GM21825 (cell line): ENCODE measurements at regions not wholly inside any gene's neighbourhood (a gene's known extent, or its start where the extent isn't known, plus 50 kb on each side); places are given as distances from the start of the nearest gene placed in this dataset.
"Not testable (repeated sequence)": the region's sequence is repeated elsewhere in the genome, so short reads cannot be mapped to it uniquely, and the experiment has no call there.

Experiments
- ATAC-seq: cut with Tn5 transposase; IDR thresholded peaks from one replicate; pipeline ENCODE4 v1.9.1; 2021; ENCODE audit warnings: mild to moderate bottlenecking, moderate library complexity; ENCODE audit not compliant: unreplicated experiment

DNA sequence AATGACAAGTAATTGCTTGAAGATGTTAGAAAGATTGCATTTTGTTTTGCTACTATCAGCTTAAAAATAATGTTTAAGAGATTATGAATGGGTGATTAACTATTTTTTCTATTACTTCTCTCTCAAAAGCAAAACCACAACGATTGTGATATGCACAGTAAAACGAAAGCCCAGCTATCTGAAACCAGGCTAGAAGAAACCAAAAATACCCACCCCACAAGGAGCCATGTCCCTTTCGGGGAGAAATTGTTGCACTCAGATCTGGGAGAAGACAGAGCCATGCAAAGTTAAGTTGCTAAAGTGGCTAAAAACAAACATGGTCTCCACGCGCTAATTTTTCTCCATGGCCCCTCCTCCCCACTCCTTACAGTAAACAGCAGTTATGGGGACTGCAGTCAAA is 173.6 kb downstream of the RPS24 start:
- ATAC-seq, result no peak

GRCh38 chr10:78207776-78208175 is 174.1 kb downstream of the RPS24 start:
- no peak for ATAC-seq

DNA sequence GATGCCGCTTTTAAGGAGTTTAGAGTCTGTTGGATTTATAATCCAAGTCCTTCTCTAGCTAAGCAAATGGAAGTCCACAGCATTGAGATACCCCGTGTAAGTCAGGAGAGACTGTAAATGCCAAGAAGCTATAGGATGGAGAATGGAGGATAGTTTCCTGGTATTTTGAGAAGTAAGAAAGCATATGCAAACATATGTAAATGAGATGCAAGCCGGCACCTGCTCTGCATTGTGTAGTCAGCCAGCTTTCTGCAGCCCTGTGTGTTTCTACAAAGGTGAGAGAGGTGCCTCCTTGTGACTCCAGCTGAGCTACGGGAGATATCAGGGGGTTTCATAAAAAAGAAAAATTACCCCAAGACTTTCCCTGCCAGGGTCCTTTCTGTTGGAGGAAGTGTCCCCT is 176.3 kb downstream of the RPS24 start:
- no peak for ATAC-seq

DNA sequence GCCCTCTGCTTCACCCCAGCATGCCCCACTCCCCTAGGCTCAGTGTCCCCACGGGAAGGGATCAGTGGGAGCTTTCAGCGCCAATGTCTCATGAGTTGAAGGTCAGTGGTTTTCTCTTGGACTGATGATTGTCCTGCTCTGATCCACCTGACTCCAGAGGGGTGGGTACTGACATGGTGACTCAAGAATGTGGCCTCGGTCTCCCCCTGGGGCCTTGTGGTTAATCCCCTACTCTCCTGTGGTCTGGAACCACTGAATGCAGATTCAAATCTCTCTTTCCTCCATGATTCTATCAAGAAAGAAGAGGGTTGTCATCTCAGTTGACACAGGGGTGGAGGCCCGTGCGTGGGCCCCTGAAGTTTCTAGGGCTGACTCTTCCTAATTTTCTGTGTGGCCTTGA is 176.9 kb downstream of the RPS24 start:
- no peak for ATAC-seq

- ATAC-seq, result no peak
Measured at GRCh38 chr10:78210976-78211375, 177.3 kb downstream of the RPS24 start.

- ATAC-seq, result no peak
Measured at GRCh38 chr10:78211561-78212051, 177.9 kb downstream of the RPS24 start.

- ATAC-seq, result no peak
Measured at GRCh38 chr10:78212060-78212785, 178.6 kb downstream of the RPS24 start.

GRCh38 chr10:78212786-78213175 is 179.1 kb downstream of the RPS24 start:
- no peak for ATAC-seq

DNA sequence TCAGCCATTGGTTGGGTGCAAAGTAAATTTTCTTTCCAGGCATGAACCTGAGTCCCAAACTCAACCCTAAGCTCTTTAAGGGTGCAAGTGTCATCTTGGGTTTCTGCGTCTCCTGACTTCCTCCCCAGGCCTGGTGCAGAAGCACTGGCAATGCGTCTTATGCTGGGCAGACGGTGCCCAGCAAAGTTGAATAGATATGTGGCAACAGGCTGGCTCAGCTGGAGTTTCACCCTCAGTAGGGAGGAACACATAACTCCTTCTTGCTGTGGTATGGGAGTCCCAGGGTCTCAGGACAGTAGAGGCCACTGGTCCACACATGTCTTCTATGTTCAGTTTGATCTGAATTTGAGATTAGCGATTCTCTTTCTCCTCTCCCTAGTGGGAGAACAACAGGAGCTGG is 181.3 kb downstream of the RPS24 start:
- ATAC-seq, result no peak

GRCh38 chr10:78215645-78216044 is 182.0 kb downstream of the RPS24 start:
- no peak for ATAC-seq

GRCh38 chr10:78217336-78217735 is 183.7 kb downstream of the RPS24 start:
- no peak for ATAC-seq

GRCh38 chr10:78218798-78219490 is 185.3 kb downstream of the RPS24 start:
- ATAC-seq, result no peak

DNA sequence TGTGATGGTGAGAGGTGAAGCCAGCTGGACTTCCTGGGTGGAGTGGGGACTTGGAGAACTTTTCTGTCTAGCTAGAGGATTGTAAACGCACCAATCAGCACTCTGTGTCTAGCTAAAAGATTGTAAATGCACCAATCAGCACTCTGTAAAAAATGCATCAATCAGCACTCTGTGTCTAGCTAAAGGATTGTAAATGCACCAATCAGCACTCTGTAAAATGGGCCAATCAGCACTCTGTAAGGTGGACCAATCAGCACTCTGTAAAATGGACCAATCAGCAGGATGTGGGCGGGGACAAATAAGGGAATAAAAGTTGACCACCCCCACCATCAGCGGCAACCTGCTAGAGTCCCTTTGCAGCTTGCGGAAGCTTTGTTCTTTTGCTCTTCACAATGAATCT is 185.9 kb downstream of the RPS24 start:
- not testable (repeated sequence) for ATAC-seq

DNA sequence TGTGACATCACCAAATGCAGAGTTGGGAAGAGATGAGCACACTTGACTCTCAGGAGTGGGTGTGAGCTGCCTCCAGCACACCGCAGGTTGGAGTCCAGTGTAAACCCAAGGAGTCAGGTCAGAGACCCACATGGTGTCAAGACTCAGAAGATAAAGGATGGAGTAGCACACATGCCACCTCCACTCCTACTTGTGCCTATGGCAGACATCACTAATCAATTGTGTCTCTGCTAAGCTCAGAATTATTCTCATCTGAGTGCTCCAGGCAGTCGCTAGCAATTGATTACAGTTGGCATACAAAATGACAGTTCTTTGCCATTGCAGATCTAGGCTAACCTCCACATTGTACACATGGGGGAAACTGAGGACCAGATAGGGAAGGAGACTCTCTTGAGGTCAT is 187.1 kb downstream of the RPS24 start:
- ATAC-seq, result no peak

DNA sequence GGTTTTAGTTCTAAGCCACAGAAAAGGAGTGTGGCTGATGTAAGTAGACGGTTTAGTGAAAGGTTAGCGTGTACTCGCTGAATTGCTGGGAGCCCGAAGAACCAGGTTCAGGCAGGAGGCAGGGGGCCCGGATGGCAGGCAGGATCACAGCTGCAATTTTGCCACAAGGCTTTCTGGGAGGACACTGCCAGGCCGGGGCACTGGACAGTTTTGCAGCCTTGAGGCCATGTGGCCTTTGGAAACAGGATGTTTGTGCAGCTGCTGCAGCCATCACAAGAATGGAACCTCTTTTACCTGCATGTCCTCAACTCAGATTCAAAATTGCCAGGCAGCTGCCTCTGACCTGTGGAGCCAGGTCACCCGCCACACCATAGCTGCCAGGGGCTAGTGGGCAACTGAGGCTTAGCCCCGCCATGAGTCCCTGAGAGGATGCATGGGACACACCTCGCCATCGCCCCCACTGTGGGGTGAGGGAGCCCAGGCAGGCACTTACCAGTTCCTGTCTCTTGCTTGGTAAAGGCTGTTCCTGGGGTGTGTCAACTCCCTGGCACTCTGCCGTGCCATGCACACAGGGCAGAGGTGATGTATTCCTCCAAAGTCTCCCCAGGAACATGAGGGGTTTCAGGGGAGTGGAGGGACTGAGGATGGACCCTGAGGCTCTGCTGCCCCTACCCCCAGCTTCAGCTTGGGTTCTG is 188.6 kb downstream of the RPS24 start:
- ATAC-seq, result no peak

DNA sequence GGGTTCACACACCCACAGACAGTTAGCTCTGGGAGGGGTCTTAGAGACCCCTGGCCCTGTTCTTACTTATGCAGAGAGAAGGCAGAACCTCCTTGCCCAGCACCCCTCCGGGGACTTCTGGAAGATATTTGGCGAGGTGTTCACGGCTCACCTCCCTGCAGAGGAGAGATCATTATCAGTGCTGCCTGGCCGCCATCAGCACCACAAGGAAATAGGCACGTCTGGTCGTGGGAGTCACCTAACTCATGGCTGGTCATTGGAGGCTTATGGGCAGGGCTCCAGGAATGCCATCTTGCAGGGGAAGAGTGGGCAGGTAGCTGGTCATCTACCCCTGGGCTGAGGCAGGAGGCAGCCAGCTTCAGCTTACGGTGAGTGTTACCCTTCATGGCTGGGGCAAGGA is 189.4 kb downstream of the RPS24 start:
- ATAC-seq, result no peak

DNA sequence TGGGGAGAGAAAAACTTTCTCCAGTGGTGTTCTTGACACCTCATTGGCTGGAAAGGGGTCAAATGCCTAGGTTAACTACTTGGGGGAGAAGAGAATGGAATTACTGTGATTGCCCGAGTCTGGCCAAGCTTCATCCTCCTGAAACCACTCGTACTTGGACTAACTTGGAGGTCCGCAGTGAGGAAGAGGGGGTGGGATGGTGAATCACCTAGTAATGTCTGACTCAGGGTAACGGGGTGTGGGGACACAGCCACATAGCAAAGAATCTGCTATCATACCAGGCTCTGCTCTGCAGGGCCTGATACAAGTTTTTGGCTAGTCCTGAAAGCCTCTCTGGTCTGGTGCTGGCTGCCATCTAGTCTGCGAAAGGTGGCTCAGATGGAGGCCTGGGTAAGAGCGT is 190.9 kb downstream of the RPS24 start:
- no peak for ATAC-seq

- ATAC-seq, result no peak
Measured at GRCh38 chr10:78225594-78225993, 191.9 kb downstream of the RPS24 start.

GRCh38 chr10:78229489-78229888 is 195.8 kb downstream of the RPS24 start:
- ATAC-seq, result no peak

DNA sequence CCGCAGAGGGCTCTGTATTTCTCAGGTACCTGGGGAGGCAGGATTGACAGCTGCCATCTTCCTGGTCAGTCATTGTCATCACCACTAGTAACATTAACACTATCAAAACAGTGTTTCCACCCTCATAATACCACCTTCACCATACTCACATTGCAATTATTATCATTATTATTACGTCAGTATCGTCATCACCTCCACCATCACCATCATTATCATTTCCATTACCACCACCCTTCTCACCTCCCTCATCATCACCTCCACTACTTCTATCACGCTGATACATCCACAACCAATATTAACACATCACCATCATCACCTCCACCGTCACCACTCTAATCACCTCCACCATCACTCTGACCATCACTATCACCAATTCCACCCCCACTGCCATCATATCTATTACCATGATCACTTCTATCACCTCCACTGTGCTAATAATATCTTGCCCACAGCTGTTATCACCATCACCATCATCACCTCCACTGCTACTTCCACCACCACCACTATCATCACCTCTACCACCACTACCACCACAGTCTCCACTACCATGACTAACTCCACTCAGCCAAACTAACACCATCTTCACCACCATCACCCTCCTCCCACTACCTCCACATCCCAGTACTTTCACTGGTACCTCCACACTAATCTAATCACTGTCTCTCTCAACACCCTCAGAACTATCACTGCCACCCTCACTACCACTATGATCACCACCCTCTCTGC is 196.4 kb downstream of the RPS24 start:
- no peak for ATAC-seq

DNA sequence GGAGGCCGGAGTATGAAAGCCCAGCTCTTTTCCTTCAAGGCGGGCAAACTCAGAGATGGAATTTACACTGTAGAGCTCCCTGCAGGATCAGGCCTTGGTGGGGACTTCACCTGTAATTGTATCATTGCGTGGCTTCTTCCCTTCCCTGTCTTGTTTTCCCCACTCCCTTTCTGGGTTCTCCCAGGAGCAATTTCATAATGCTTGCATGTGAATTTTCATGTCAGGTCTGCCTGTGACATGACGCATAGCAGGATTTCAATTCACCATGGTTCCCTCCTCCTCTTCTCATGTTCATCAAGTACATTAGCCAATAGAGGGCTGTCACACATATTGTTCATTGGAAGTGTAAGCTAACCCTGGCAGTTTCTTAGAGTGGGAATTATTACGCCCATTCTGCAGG is 197.7 kb downstream of the RPS24 start:
- ATAC-seq, result no peak
